Mesenchymal stem cell (in vitro differentiated cells and primary cell): ENCODE measurements at regions not wholly inside any gene's neighbourhood (a gene's known extent, or its start where the extent isn't known, plus 50 kb on each side); places are given as distances from the start of the nearest gene placed in this dataset.

Experiments used
- DNase-seq: peaks from one replicate; pipeline ENCODE4 v3.0.0-alpha.2; 2013
- H2AFZ ChIP-seq: one replicate; pipeline ENCODE4 v1.6.1; 2013; ENCODE audit warnings: low read depth, mild to moderate bottlenecking, control low read depth, inconsistent platforms, low read length, moderate library complexity
- H2AK5ac ChIP-seq: 2 replicates; pipeline ENCODE4 v1.6.1; 2013; ENCODE audit warnings: low read length, moderate library complexity, mild to moderate bottlenecking, inconsistent platforms; ENCODE audit not compliant: severe bottlenecking
- H2BK120ac ChIP-seq: one replicate; pipeline ENCODE4 v1.6.1; 2013; ENCODE audit warnings: low read depth, mild to moderate bottlenecking, inconsistent platforms, low read length, moderate library complexity
- H2BK12ac ChIP-seq, 2 experiments: one replicate each; pipeline ENCODE4 v1.6.1; 2013; ENCODE audit warnings: inconsistent platforms in 2 of 2, low read length in 2 of 2, mild to moderate bottlenecking in 2 of 2, moderate library complexity in 2 of 2, control low read depth in 1 of 2
- H2BK15ac ChIP-seq: one replicate; pipeline ENCODE4 v1.6.1; 2013; ENCODE audit warnings: mild to moderate bottlenecking, low read depth, inconsistent platforms; ENCODE audit not compliant: poor library complexity, severe bottlenecking
- H2BK5ac ChIP-seq: 2 replicates; pipeline ENCODE4 v1.6.1; 2013; ENCODE audit warnings: low read depth, mild to moderate bottlenecking, low read length, control low read depth, inconsistent platforms; ENCODE audit not compliant: poor library complexity, severe bottlenecking
- H3K14ac ChIP-seq, 2 experiments: one replicate each; pipeline ENCODE4 v1.6.1; 2013; ENCODE audit warnings: inconsistent platforms in 2 of 2, low read length in 2 of 2, control low read depth in 1 of 2, mild to moderate bottlenecking in 1 of 2, moderate library complexity in 1 of 2
- H3K18ac ChIP-seq, 2 experiments: one replicate each; pipeline ENCODE4 v1.6.1; 2013; ENCODE audit warnings: inconsistent platforms in 2 of 2, low read length in 2 of 2, control low read depth in 1 of 2, low read depth in 1 of 2, mild to moderate bottlenecking in 1 of 2
- H3K23ac ChIP-seq, 2 experiments: one replicate each; pipeline ENCODE4 v1.6.1; 2013; ENCODE audit warnings: inconsistent platforms in 2 of 2, low read length in 2 of 2, mild to moderate bottlenecking in 2 of 2, moderate library complexity in 2 of 2, control low read depth in 1 of 2
- H3K27ac ChIP-seq: 2 replicates; pipeline ENCODE4 v1.5.1; 2013; ENCODE audit warnings: mild to moderate bottlenecking, moderate library complexity, low read length, control low read depth, inconsistent platforms; ENCODE audit not compliant: poor library complexity, severe bottlenecking
- H3K27me3 ChIP-seq, 2 experiments: 2 replicates each; pipeline versions ENCODE4 v1.6.1 to v1.7.0; 2013; ENCODE audit warnings: low read length in 2 of 2, mild to moderate bottlenecking in 2 of 2, moderate library complexity in 2 of 2, control low read depth in 1 of 2, inconsistent platforms in 1 of 2; ENCODE audit not compliant: control insufficient read depth in 1 of 2, insufficient read depth in 1 of 2
- H3K36me3 ChIP-seq, 2 experiments: 2 replicates each; pipeline versions ENCODE4 v1.6.1 to v1.7.0; 2013; ENCODE audit warnings: low read length in 2 of 2, control low read depth in 1 of 2, inconsistent platforms in 1 of 2, low read depth in 1 of 2, mild to moderate bottlenecking in 1 of 2; ENCODE audit not compliant: insufficient read depth in 2 of 2, control insufficient read depth in 1 of 2
- H3K4ac ChIP-seq, 2 experiments: one replicate each; pipeline ENCODE4 v1.6.1; 2013; ENCODE audit warnings: inconsistent platforms in 2 of 2, low read length in 2 of 2, mild to moderate bottlenecking in 2 of 2, moderate library complexity in 2 of 2, control low read depth in 1 of 2, low read depth in 1 of 2
- H3K4me1 ChIP-seq: 2 replicates; pipeline ENCODE4 v1.6.1; 2013; ENCODE audit warnings: low read depth, low read length, control low read depth; ENCODE audit not compliant: control insufficient read depth, insufficient read depth
- H3K4me2 ChIP-seq: 2 replicates; pipeline ENCODE4 v1.6.1; 2013; ENCODE audit warnings: low read length, mild to moderate bottlenecking, inconsistent platforms; ENCODE audit not compliant: poor library complexity, severe bottlenecking
- H3K4me3 ChIP-seq, 2 experiments: 2 replicates each; pipeline versions ENCODE4 v1.5.1 to v1.7.0; 2013; ENCODE audit warnings: low read length in 2 of 2, mild to moderate bottlenecking in 2 of 2, control low read depth in 1 of 2, low read depth in 1 of 2; ENCODE audit not compliant: insufficient read depth in 1 of 2
- H3K79me1 ChIP-seq: replicated peaks from 2 replicates; pipeline ENCODE4 v1.6.1; 2013; ENCODE audit warnings: mild to moderate bottlenecking, control low read depth, low read length, inconsistent platforms; ENCODE audit not compliant: poor library complexity, severe bottlenecking
- H3K9ac ChIP-seq: 2 replicates; pipeline ENCODE4 v1.7.0; 2013; ENCODE audit warnings: mild to moderate bottlenecking, low read length, moderate library complexity
- H3K9me3 ChIP-seq: 2 replicates; pipeline ENCODE4 v1.7.0; 2013; ENCODE audit warnings: mild to moderate bottlenecking, low read length; ENCODE audit not compliant: control insufficient read depth
- H4K8ac ChIP-seq: one replicate; pipeline ENCODE4 v1.6.1; 2013; ENCODE audit warnings: inconsistent platforms, mild to moderate bottlenecking, low read length, moderate library complexity
- H4K91ac ChIP-seq: one replicate; pipeline ENCODE4 v1.6.1; 2013; ENCODE audit warnings: mild to moderate bottlenecking, low read length, inconsistent platforms
- WGBS: methylation state at CpG from one replicate; pipeline ENCODE4 v1.1.7; 2013; ENCODE audit warnings: mixed read lengths; 5-methylcytosine and 5-hydroxymethylcytosine counted together

- Histone ChIP-seq H3K14ac (peak overlapping the region in 1 of 2 experiments; percentile 7), H3K79me1 (no peaks in the 10 kb centered on the region), H3K4me3 (no peak overlapping the region), H3K4ac (no peak overlapping the region), H2AFZ (no peak overlapping the region), H3K9me3 (no peaks in the 10 kb centered on the region), H3K4me2 (no peak overlapping the region), H3K27me3 (no peaks in the 10 kb centered on the region), H2BK12ac (peak overlapping the region in 1 of 2 experiments; percentile 63), H2BK5ac (no peak overlapping the region), H4K8ac (no peak overlapping the region), H2BK120ac (no peak overlapping the region), H3K36me3 (no peaks in the 10 kb centered on the region), H4K91ac (no peak overlapping the region), H3K9ac (no peak overlapping the region), H3K27ac (no peak overlapping the region), H2AK5ac (peak overlapping the region; percentile 11), H3K4me1 (peaks cover 4% of the 10 kb centered on the region), H3K23ac (no peak overlapping the region), H2BK15ac (no peak overlapping the region), H3K18ac (no peak overlapping the region)
- over 99% methylated on average over 3 of the region's 3 CpGs for WGBS
- no peak for DNase-seq
Observed at GRCh38 chr5:123803359-123803758, 291.4 kb downstream of the CSNK1G3 start.

- Histone ChIP-seq H2BK5ac (no peak overlapping the region), H3K4ac (no peak overlapping the region), H4K91ac (no peak overlapping the region), H2BK15ac (no peak overlapping the region), H3K9ac (no peak overlapping the region), H2AFZ (no peak overlapping the region), H3K79me1 (no peaks in the 10 kb centered on the region), H3K36me3 (no peaks in the 10 kb centered on the region), H3K9me3 (no peaks in the 10 kb centered on the region), H3K4me1 (peaks cover 2% of the 10 kb centered on the region), H3K18ac (no peak overlapping the region), H3K4me3 (no peak overlapping the region), H3K27me3 (no peaks in the 10 kb centered on the region), H4K8ac (no peak overlapping the region), H2AK5ac (peak overlapping the region; percentile 75), H2BK12ac (no peak overlapping the region), H3K27ac (no peak overlapping the region), H3K14ac (no peak overlapping the region), H3K23ac (no peak overlapping the region), H3K4me2 (no peak overlapping the region), H2BK120ac (no peak overlapping the region)
- DNase-seq, result no peak
- 84% methylated on average over 4 of the region's 4 CpGs for WGBS
Observed at GRCh38 chr5:123802298-123802951, 290.4 kb downstream of the CSNK1G3 start.

GRCh38 chr5:123800640-123801039 lies 288.7 kb downstream of the CSNK1G3 start:
- Histone ChIP-seq H2BK15ac (no peak overlapping the region), H2BK120ac (no peak overlapping the region), H3K36me3 (no peaks in the 10 kb centered on the region), H4K91ac (no peak overlapping the region), H2AFZ (no peak overlapping the region), H3K14ac (no peak overlapping the region), H3K4me1 (peaks cover 2% of the 10 kb centered on the region), H3K4ac (no peak overlapping the region), H3K9me3 (peaks cover 2% of the 10 kb centered on the region), H3K27ac (no peak overlapping the region), H2AK5ac (no peak overlapping the region), H2BK5ac (no peak overlapping the region), H3K4me2 (no peak overlapping the region), H3K27me3 (no peaks in the 10 kb centered on the region), H3K23ac (no peak overlapping the region), H2BK12ac (no peak overlapping the region), H3K9ac (no peak overlapping the region), H4K8ac (no peak overlapping the region), H3K18ac (no peak overlapping the region), H3K79me1 (no peaks in the 10 kb centered on the region), H3K4me3 (no peak overlapping the region)
- WGBS, result 44% methylated on average over 1 of the region's 1 CpG
- DNase-seq, result no peak

GRCh38 chr5:123795688-123796087 lies 283.7 kb downstream of the CSNK1G3 start:
- H3K9ac ChIP-seq, result no peak overlapping the region
- no peaks in the 10 kb centered on the region for H3K27me3 ChIP-seq
- WGBS, result 57% methylated on average over 3 of the region's 3 CpGs
- H3K79me1 ChIP-seq, result no peaks in the 10 kb centered on the region
- no peak overlapping the region for H2BK5ac ChIP-seq
- no peak overlapping the region for H3K4me3 ChIP-seq
- no peak overlapping the region for H3K27ac ChIP-seq
- H2AFZ ChIP-seq, result no peak overlapping the region
- no peak overlapping the region for H3K18ac ChIP-seq
- no peak overlapping the region for H2BK120ac ChIP-seq
- H3K14ac ChIP-seq, result no peak overlapping the region
- H4K91ac ChIP-seq, result no peak overlapping the region
- H3K4ac ChIP-seq, result no peak overlapping the region
- no peak overlapping the region for H2BK15ac ChIP-seq
- DNase-seq, result peak; percentile 77
- no peak overlapping the region for H2AK5ac ChIP-seq
- H4K8ac ChIP-seq, result no peak overlapping the region
- H3K36me3 ChIP-seq, result no peaks in the 10 kb centered on the region
- H3K4me2 ChIP-seq, result no peak overlapping the region
- H3K9me3 ChIP-seq, result peaks cover 4% of the 10 kb centered on the region
- no peaks in the 10 kb centered on the region for H3K4me1 ChIP-seq
- no peak overlapping the region for H3K23ac ChIP-seq
- no peak overlapping the region for H2BK12ac ChIP-seq
